Esophagus squamous epithelium (tissue), 5 donors: ENCODE measurements at regions not wholly inside any gene's neighbourhood (a gene's known extent, or its start where the extent isn't known, plus 50 kb on each side); places are given as distances from the start of the nearest gene placed in this dataset.
A peak's percentile ranks its signal among the peaks of the same experiment; 100 is the strongest.

Experiments
- DNase-seq: peaks from one replicate; lab custom pipeline; 2025; lab: John Stamatoyannopoulos, UW
- H3K27ac ChIP-seq, 4 donors: fragments of 200-600 bp; sonication (generic); one replicate each; pipeline ENCODE4 v1.5.1; 2016 to 2019; ENCODE audit warnings: mild to moderate bottlenecking in 1 of 4
- H3K27me3 ChIP-seq, 4 donors: fragments of 200-600 bp; sonication (generic); 1 replicate in 3 of 4; 2 replicates in 1 of 4; pipeline versions ENCODE4 v1.5.1 to v1.6.0; 2017 to 2021; ENCODE audit warnings: antibody characterized with exemption in 1 of 4
- H3K36me3 ChIP-seq, 3 donors: fragments of 200-600 bp; sonication (generic); one replicate each; pipeline ENCODE4 v1.5.1; 2016 to 2019
- H3K4me1 ChIP-seq, 3 donors: fragments of 200-600 bp; sonication (generic); one replicate each; pipeline ENCODE4 v1.5.1; 2017 to 2019
- H3K4me3 ChIP-seq, 4 donors: fragments of 200-600 bp; sonication (generic); 1 replicate in 3 of 4; 2 replicates in 1 of 4; pipeline ENCODE4 v1.5.1; 2016 to 2019; ENCODE audit warnings: mild to moderate bottlenecking in 2 of 4, moderate library complexity in 1 of 4
- H3K9me3 ChIP-seq, 3 donors: fragments of 200-600 bp; sonication (generic); one replicate each; pipeline ENCODE4 v1.5.1; 2016 to 2019
- CTCF ChIP-seq, 6 experiments: fragments of 450-650 bp in 4 of 6; fragments of 200-600 bp in 2 of 6; sonication (generic) in 2 of 6; IDR thresholded peaks; one replicate each; pipeline ENCODE4 v1.5.1; 2016 to 2019; ENCODE audit warnings: antibody characterized with exemption in 6 of 6, mild to moderate bottlenecking in 4 of 6, moderate library complexity in 4 of 6
- POLR2A ChIP-seq, 4 donors: fragments of 450-650 bp; IDR thresholded peaks; one replicate each; pipeline ENCODE4 v1.6.1; 2017; ENCODE audit warnings: antibody characterized with exemption in 4 of 4, mild to moderate bottlenecking in 4 of 4, moderate library complexity in 3 of 4
- WGBS, 2 donors: methylation state at CpG; one replicate each; pipeline ENCODE4 v1.1.5; 2018; 5-methylcytosine and 5-hydroxymethylcytosine counted together
- intact Hi-C: fragments of 100-400 bp; cut with DNase I; formaldehyde crosslinking; loops from one replicate; pipeline ENCODE4 v1.15.0; 2022
- donor health status: DM: yes; HTN: yes; CAD: no.

- WGBS, 2 donors: 91 to 92% methylated on average over 9 of the region's 9 CpGs
- Histone ChIP-seq H3K4me1 (peaks cover 2 to 13% (median 12%) of the 10 kb centered on the region in 3 donors), H3K27ac (no peak overlapping the region), H3K4me3 (no peak overlapping the region), H3K9me3 (no peaks in the 10 kb centered on the region), H3K27me3 (no peaks in the 10 kb centered on the region), H3K36me3 (no peaks in the 10 kb centered on the region)
- DNase-seq: no peak
- intact Hi-C loops: no loop called here
- TF ChIP-seq POLR2A (IDR thresholded peaks at IDR 0.05): no peak
- no peak for TF ChIP-seq CTCF (IDR thresholded peaks at IDR 0.05)
Measured at GRCh38 chr6:133608620-133609019, 280.3 kb upstream of the TCF21 start.

- intact Hi-C loops: no loop called here
- TF ChIP-seq POLR2A (IDR thresholded peaks at IDR 0.05) (no peak), CTCF (IDR thresholded peaks at IDR 0.05) (no peak)
- H3K36me3 ChIP-seq: no peaks in the 10 kb centered on the region
- no peaks in the 10 kb centered on the region for H3K9me3 ChIP-seq
- no peak for DNase-seq
- H3K27me3 ChIP-seq: no peaks in the 10 kb centered on the region
- H3K4me1 ChIP-seq: peaks cover 2 to 13% (median 12%) of the 10 kb centered on the region in 3 donors
- 22 to 26% methylated on average over 2 of the region's 2 CpGs for WGBS, 2 donors
- H3K4me3 ChIP-seq: no peak overlapping the region
- H3K27ac ChIP-seq: peak overlapping the region in 2 of 4 donors; percentile 38 to 45
Measured at GRCh38 chr6:133609415-133610226, 279.3 kb upstream of the TCF21 start.

- no peaks in the 10 kb centered on the region for H3K9me3 ChIP-seq
- no peak for DNase-seq
- WGBS, 2 donors: 60 to 63% methylated on average over 2 of the region's 2 CpGs
- H3K4me3 ChIP-seq: no peak overlapping the region
- H3K27ac ChIP-seq: peak overlapping the region in 3 of 4 donors; percentile 24 to 45 (median 38)
- no peaks in the 10 kb centered on the region for H3K36me3 ChIP-seq
- intact Hi-C loops: no loop called here
- TF ChIP-seq POLR2A (IDR thresholded peaks at IDR 0.05) (no peak), CTCF (IDR thresholded peaks at IDR 0.05) (no peak)
- no peaks in the 10 kb centered on the region for H3K27me3 ChIP-seq
- H3K4me1 ChIP-seq: peaks cover 2 to 13% (median 12%) of the 10 kb centered on the region in 3 donors
Measured at GRCh38 chr6:133610227-133610840, 278.6 kb upstream of the TCF21 start.

- Histone ChIP-seq H3K27ac (peak overlapping the region in 1 of 4 donors; percentile 45), H3K36me3 (no peaks in the 10 kb centered on the region), H3K9me3 (no peaks in the 10 kb centered on the region), H3K27me3 (no peaks in the 10 kb centered on the region), H3K4me1 (peaks cover 2 to 13% (median 12%) of the 10 kb centered on the region in 3 donors), H3K4me3 (no peak overlapping the region)
- WGBS, 2 donors: 64 to 89% methylated on average over 3 of the region's 3 CpGs
- TF ChIP-seq POLR2A (IDR thresholded peaks at IDR 0.05) (no peak), CTCF (IDR thresholded peaks at IDR 0.05) (no peak)
- DNase-seq: no peak
- intact Hi-C loops: no loop called here
Measured at GRCh38 chr6:133610971-133611370, 277.9 kb upstream of the TCF21 start.

GRCh38 chr6:133612459-133612858, 276.5 kb upstream of the TCF21 start:
- no peaks in the 10 kb centered on the region for H3K36me3 ChIP-seq

More at GRCh38 chr6:133612459-133612858, 276.5 kb upstream of the TCF21 start:
- Histone ChIP-seq H3K27me3 (no peaks in the 10 kb centered on the region), H3K4me3 (no peak overlapping the region), H3K27ac (no peak overlapping the region), H3K4me1 (peaks cover 2 to 13% (median 12%) of the 10 kb centered on the region in 3 donors), H3K9me3 (no peaks in the 10 kb centered on the region)
- intact Hi-C loops: no loop called here
- no peak for DNase-seq
- TF ChIP-seq CTCF (IDR thresholded peaks at IDR 0.05): no peak
- TF ChIP-seq POLR2A (IDR thresholded peaks at IDR 0.05): no peak
